IMR-90 (cell line): ENCODE measurements at regions not wholly inside any gene's neighbourhood (a gene's known extent, or its start where the extent isn't known, plus 50 kb on each side); places are given as distances from the start of the nearest gene placed in this dataset.
"Not testable (repeated sequence)": the region's sequence is repeated elsewhere in the genome, so short reads cannot be mapped to it uniquely, and the experiment has no call there.

Experiments used
- ATAC-seq: fragments of 200-7000 bp; cut with Tn5 transposase; 2 replicates; pipeline ENCODE4 v1.9.1; 2020; ENCODE audit warnings: low read depth, mild to moderate bottlenecking, moderate library complexity
- BruUV-seq: library from RNA; stranded (reverse); fragments of 400-500 nt; replicated peaks from 2 replicates; lab custom pipeline; 2021; lab: Mats Ljungman, UMichigan
- CTCF ChIA-PET: fragments of 300-600 bp; formaldehyde crosslinking; extraction: SDS; loops from one replicate; lab custom pipeline; 2021; ENCODE audit warnings: antibody characterized with exemption; lab: Yijun Ruan, JAX
- POLR2A ChIA-PET: fragments of 300-600 bp; sonication (Branson Sonifier 250); formaldehyde crosslinking; loops from one replicate; lab custom pipeline; 2022; ENCODE audit warnings: antibody characterized with exemption; ENCODE audit not compliant: unreplicated experiment; lab: Charles Lee
- DNase-seq: peaks from one replicate; pipeline ENCODE4 v3.0.0; 2013
- H2AFZ ChIP-seq: replicated peaks from 2 replicates; pipeline ENCODE3; 2013; ENCODE audit warnings: low read length, mild to moderate bottlenecking; ENCODE audit not compliant: poor library complexity
- H2AK5ac ChIP-seq: 2 replicates; pipeline ENCODE4 v1.6.1; 2013; ENCODE audit warnings: low read depth, low read length, inconsistent platforms
- H2AK9ac ChIP-seq: replicated peaks from 2 replicates; pipeline ENCODE3; 2013; ENCODE audit warnings: mild to moderate bottlenecking, low read depth, low read length, moderate library complexity; ENCODE audit not compliant: poor library complexity
- H2BK120ac ChIP-seq: 2 replicates; pipeline ENCODE4 v1.6.1; 2013; ENCODE audit warnings: low read depth, low read length, inconsistent platforms
- H2BK15ac ChIP-seq: 3 replicates; pipeline ENCODE4 v1.6.1; 2013; ENCODE audit warnings: low read depth, low read length, inconsistent platforms
- H2BK20ac ChIP-seq: 2 replicates; pipeline ENCODE4 v1.6.1; 2013; ENCODE audit warnings: low read depth, mild to moderate bottlenecking, inconsistent platforms, low read length, moderate library complexity
- H2BK5ac ChIP-seq: 2 replicates; pipeline ENCODE4 v1.6.1; 2013; ENCODE audit warnings: mild to moderate bottlenecking, low read depth, low read length, inconsistent platforms; ENCODE audit not compliant: poor library complexity, severe bottlenecking
- H3K14ac ChIP-seq: replicated peaks from 2 replicates; pipeline ENCODE4 v1.6.1; 2013; ENCODE audit warnings: low read depth, low read length, inconsistent platforms
- H3K18ac ChIP-seq: 2 replicates; pipeline ENCODE4 v1.6.1; 2013; ENCODE audit warnings: low read depth, low read length, control low read depth
- H3K23ac ChIP-seq: 2 replicates; pipeline ENCODE4 v1.6.1; 2013; ENCODE audit warnings: low read depth, low read length, inconsistent platforms
- H3K27ac ChIP-seq: 2 replicates; pipeline ENCODE4 v1.5.1; 2013; ENCODE audit warnings: mild to moderate bottlenecking, control low read depth, low read length; ENCODE audit not compliant: insufficient read depth
- H3K27me3 ChIP-seq: 2 replicates; pipeline ENCODE4 v1.6.1; 2013; ENCODE audit warnings: low read length; ENCODE audit not compliant: control insufficient read depth, insufficient read depth
- H3K36me3 ChIP-seq: 2 replicates; pipeline ENCODE4 v1.6.1; 2013; ENCODE audit warnings: low read length, mixed read lengths; ENCODE audit not compliant: control insufficient read depth, insufficient read depth
- H3K4ac ChIP-seq: 2 replicates; pipeline ENCODE4 v1.6.1; 2013; ENCODE audit warnings: low read depth, low read length, inconsistent platforms
- H3K4me1 ChIP-seq: 2 replicates; pipeline ENCODE4 v1.6.1; 2013; ENCODE audit warnings: low read length, mixed read lengths; ENCODE audit not compliant: control insufficient read depth, insufficient read depth
- H3K4me2 ChIP-seq: 2 replicates; pipeline ENCODE4 v1.6.1; 2013; ENCODE audit warnings: low read depth, mild to moderate bottlenecking, control low read depth, low read length, moderate library complexity
- H3K4me3 ChIP-seq: 2 replicates; pipeline ENCODE4 v1.5.1; 2013; ENCODE audit warnings: low read depth, mild to moderate bottlenecking, control low read depth, low read length, moderate library complexity; ENCODE audit not compliant: insufficient read depth
- H3K56ac ChIP-seq: 2 replicates; pipeline ENCODE4 v1.6.1; 2013; ENCODE audit warnings: low read length, inconsistent platforms; ENCODE audit not compliant: insufficient read depth; ENCODE audit errors: extremely low read depth
- H3K79me1 ChIP-seq, 2 experiments: 2 replicates each; pipeline ENCODE4 v1.6.1; 2013; ENCODE audit warnings: low read length in 2 of 2, inconsistent platforms in 1 of 2, low read depth in 1 of 2
- H3K9ac ChIP-seq: 2 replicates; pipeline ENCODE4 v1.6.1; 2013; ENCODE audit warnings: low read depth, low read length, control low read depth
- H3K9me1 ChIP-seq: 2 replicates; pipeline ENCODE4 v1.6.1; 2013; ENCODE audit warnings: low read length, inconsistent platforms; ENCODE audit not compliant: insufficient read depth
- H3K9me3 ChIP-seq: 2 replicates; pipeline ENCODE4 v1.6.1; 2013; ENCODE audit warnings: low read length; ENCODE audit not compliant: control insufficient read depth, insufficient read depth
- H4K20me1 ChIP-seq: 2 replicates; pipeline ENCODE4 v1.6.1; 2013; ENCODE audit warnings: low read length, inconsistent platforms; ENCODE audit not compliant: insufficient read depth
- H4K5ac ChIP-seq: 2 replicates; pipeline ENCODE4 v1.6.1; 2013; ENCODE audit warnings: mild to moderate bottlenecking, low read depth, low read length, control low read depth
- H4K8ac ChIP-seq, 2 experiments: 2 replicates each; pipeline ENCODE4 v1.6.1; 2013; ENCODE audit warnings: low read depth in 2 of 2, low read length in 2 of 2, control low read depth in 1 of 2, inconsistent platforms in 1 of 2
- H4K91ac ChIP-seq: 2 replicates; pipeline ENCODE4 v1.6.1; 2013; ENCODE audit warnings: low read depth, low read length, inconsistent platforms; ENCODE audit not compliant: insufficient read depth
- WGBS, 2 experiments: methylation state at CpG; one replicate each; pipeline versions ENCODE4 v1.1.5 to v1.1.7; 2013; ENCODE audit warnings: missing lambda C conversion rate in 2 of 2; ENCODE audit not compliant: insufficient read length in 1 of 2; ENCODE audit errors: extremely low coverage in 2 of 2; 5-methylcytosine and 5-hydroxymethylcytosine counted together
- dilution Hi-C: fragments of 300-500 bp; cut with HindIII; formaldehyde crosslinking; loops from one replicate; pipeline ENCODE4 v1.14.3; 2018; ENCODE audit warnings: low sequenced_read_pairs; ENCODE audit not compliant: unreplicated experiment
- in situ Hi-C: fragments of 300-500 bp; cut with MboI; formaldehyde crosslinking; loops from 3 replicates; pipeline ENCODE4 v1.14.3; 2019; ENCODE audit warnings: low sequenced_read_pairs, inconsistent platforms, mixed read lengths
- intact Hi-C: fragments of 100-400 bp; cut with micrococcal nuclease; formaldehyde crosslinking; loops from 2 replicates; pipeline ENCODE4 v1.10.0; 2022

- H3K56ac ChIP-seq, H4K20me1 ChIP-seq, H2BK5ac ChIP-seq, H2AFZ ChIP-seq, DNase-seq, H3K27ac ChIP-seq, POLR2A ChIA-PET, H4K5ac ChIP-seq, H2AK5ac ChIP-seq, H4K8ac ChIP-seq, H4K91ac ChIP-seq, H3K27me3 ChIP-seq, CTCF ChIA-PET, H3K36me3 ChIP-seq, H3K4me2 ChIP-seq, H2BK120ac ChIP-seq, H3K4me3 ChIP-seq, dilution Hi-C loops, H3K9me3 ChIP-seq, H2AK9ac ChIP-seq, H2BK20ac ChIP-seq, H3K23ac ChIP-seq, H3K4ac ChIP-seq, ATAC-seq, H3K9ac ChIP-seq, H3K9me1 ChIP-seq, H3K14ac ChIP-seq, in situ Hi-C loops, H3K79me1 ChIP-seq, BruUV-seq, intact Hi-C loops, H2BK15ac ChIP-seq, H3K4me1 ChIP-seq, H3K18ac ChIP-seq: not testable (repeated sequence)
- no CpG with 5 or more reads among the region's 2 CpGs for WGBS, 2 experiments
Measured at GRCh38 chr11:42795483-42795882, 516.3 kb upstream of the API5 start.
